Right lobe of liver (tissue), 4 donors: ENCODE measurements at regions not wholly inside any gene's neighbourhood (a gene's known extent, or its start where the extent isn't known, plus 50 kb on each side); places are given as distances from the start of the nearest gene placed in this dataset.

ENCODE experiments used
- POLR2A ChIP-seq: fragments of 450-650 bp; IDR thresholded peaks from one replicate; pipeline ENCODE4 v1.6.1; 2017; ENCODE audit warnings: antibody characterized with exemption, mild to moderate bottlenecking
- TF ChIP-seq, protein P1 (sequence below), 4 donors: fragments of 200-600 bp in 3 of 4; fragments of 450-650 bp in 1 of 4; IDR thresholded peaks; one replicate each; pipeline versions ENCODE4 v1.5.1 to v1.8.0; 2016 to 2022; ENCODE audit warnings: antibody characterized with exemption in 4 of 4, mild to moderate bottlenecking in 2 of 4
- donor health status: DM: no; HTN: no; CAD: no.
- donor health status: DM: no; HTN: no; CAD: no.
- donor health status: DM: no; HTN: yes; CAD: no.

DNA sequence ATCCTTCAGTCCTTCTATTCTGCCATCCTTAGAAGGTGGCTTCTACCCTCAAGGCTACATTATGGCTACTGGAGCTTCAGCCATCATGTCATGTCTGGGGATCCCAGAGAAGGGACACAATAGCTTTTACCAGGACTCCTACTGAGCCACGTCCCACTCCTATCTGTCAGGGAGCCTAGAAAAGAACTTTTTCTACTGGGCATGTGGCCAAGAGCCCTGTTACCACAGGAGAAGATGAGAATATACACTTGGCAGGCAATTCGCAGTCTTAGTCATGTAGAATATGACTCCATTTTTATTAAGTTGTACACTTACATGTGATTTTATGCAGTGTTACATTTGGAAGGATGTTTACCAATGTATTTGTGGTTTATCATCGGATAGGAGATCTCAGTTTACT is 64.6 kb upstream of the KCNMA1 start:
- TF ChIP-seq, protein P1, sequence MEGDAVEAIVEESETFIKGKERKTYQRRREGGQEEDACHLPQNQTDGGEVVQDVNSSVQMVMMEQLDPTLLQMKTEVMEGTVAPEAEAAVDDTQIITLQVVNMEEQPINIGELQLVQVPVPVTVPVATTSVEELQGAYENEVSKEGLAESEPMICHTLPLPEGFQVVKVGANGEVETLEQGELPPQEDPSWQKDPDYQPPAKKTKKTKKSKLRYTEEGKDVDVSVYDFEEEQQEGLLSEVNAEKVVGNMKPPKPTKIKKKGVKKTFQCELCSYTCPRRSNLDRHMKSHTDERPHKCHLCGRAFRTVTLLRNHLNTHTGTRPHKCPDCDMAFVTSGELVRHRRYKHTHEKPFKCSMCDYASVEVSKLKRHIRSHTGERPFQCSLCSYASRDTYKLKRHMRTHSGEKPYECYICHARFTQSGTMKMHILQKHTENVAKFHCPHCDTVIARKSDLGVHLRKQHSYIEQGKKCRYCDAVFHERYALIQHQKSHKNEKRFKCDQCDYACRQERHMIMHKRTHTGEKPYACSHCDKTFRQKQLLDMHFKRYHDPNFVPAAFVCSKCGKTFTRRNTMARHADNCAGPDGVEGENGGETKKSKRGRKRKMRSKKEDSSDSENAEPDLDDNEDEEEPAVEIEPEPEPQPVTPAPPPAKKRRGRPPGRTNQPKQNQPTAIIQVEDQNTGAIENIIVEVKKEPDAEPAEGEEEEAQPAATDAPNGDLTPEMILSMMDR (IDR thresholded peaks at IDR 0.05): no peak
- TF ChIP-seq POLR2A: no peak
